Skeletal muscle satellite cell (primary cell): ENCODE measurements at regions not wholly inside any gene's neighbourhood (a gene's known extent, or its start where the extent isn't known, plus 50 kb on each side); places are given as distances from the start of the nearest gene placed in this dataset.

Source experiments
- H3K27me3 ChIP-seq: 2 replicates; pipeline ENCODE4 v1.7.0; 2013; ENCODE audit warnings: low read length; ENCODE audit not compliant: control insufficient read depth, insufficient read depth
- H3K36me3 ChIP-seq: 2 replicates; pipeline ENCODE4 v1.7.0; 2013; ENCODE audit warnings: mild to moderate bottlenecking, control low read depth, low read length; ENCODE audit not compliant: insufficient read depth
- H3K4me1 ChIP-seq: 2 replicates; pipeline ENCODE4 v1.7.0; 2013; ENCODE audit warnings: low read length; ENCODE audit not compliant: control insufficient read depth, insufficient read depth
- H3K4me2 ChIP-seq: 2 replicates; pipeline ENCODE4 v1.7.0; 2013; ENCODE audit warnings: mild to moderate bottlenecking, low read length
- H3K4me3 ChIP-seq: 2 replicates; pipeline ENCODE4 v1.7.0; 2013; ENCODE audit warnings: low read length
- H3K9ac ChIP-seq: 2 replicates; pipeline ENCODE4 v1.7.0; 2013; ENCODE audit warnings: mild to moderate bottlenecking, low read depth, low read length, moderate library complexity
- H3K9me3 ChIP-seq: replicated peaks from 2 replicates; pipeline ENCODE4 v1.7.0; 2013; ENCODE audit warnings: mild to moderate bottlenecking, control low read depth, low read length

- Histone ChIP-seq H3K9me3 (peaks cover 8% of the 10 kb centered on the region), H3K4me1 (no peaks in the 10 kb centered on the region), H3K9ac (no peak overlapping the region), H3K27me3 (no peaks in the 10 kb centered on the region), H3K36me3 (no peaks in the 10 kb centered on the region), H3K4me2 (no peak overlapping the region), H3K4me3 (no peak overlapping the region)
Observed at GRCh38 chr2:128501006-128501690, 182.5 kb upstream of the HS6ST1 start.

- Histone ChIP-seq H3K27me3 (no peaks in the 10 kb centered on the region), H3K9ac (no peak overlapping the region), H3K4me1 (no peaks in the 10 kb centered on the region)
Observed at GRCh38 chr2:128501700-128502099, 183.0 kb upstream of the HS6ST1 start.

DNA sequence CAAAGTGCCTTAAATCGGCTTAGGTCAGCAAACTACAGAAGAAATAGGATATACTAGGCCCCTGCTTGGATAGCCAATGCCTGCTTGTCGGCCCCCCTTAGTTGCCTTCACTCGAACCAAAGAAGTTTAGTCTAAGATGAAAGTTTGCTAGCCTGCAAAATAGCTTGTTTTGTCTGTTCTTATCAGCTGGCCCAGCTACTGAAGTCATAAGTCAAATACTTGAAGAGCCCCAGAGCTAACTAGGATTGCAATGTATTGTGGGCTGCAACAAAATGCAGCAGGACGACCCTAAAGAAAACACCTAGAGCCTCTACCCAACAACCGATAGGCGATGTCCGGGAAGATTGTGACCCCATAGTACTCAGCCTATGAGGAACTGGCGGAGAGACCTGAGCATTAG, 183.5 kb upstream of the HS6ST1 start:
- no peaks in the 10 kb centered on the region for H3K4me1 ChIP-seq
- no peaks in the 10 kb centered on the region for H3K27me3 ChIP-seq
- no peak overlapping the region for H3K4me3 ChIP-seq
- H3K36me3 ChIP-seq = no peaks in the 10 kb centered on the region
- H3K4me2 ChIP-seq = no peak overlapping the region
- no peak overlapping the region for H3K9ac ChIP-seq
- peaks cover 8% of the 10 kb centered on the region for H3K9me3 ChIP-seq

More at GRCh38 chr2:128501700-128502099, 183.0 kb upstream of the HS6ST1 start:
- no peaks in the 10 kb centered on the region for H3K36me3 ChIP-seq
- H3K9me3 ChIP-seq = peaks cover 8% of the 10 kb centered on the region
- no peak overlapping the region for H3K4me3 ChIP-seq
- no peak overlapping the region for H3K4me2 ChIP-seq

- Histone ChIP-seq H3K27me3 (no peaks in the 10 kb centered on the region), H3K4me1 (no peaks in the 10 kb centered on the region), H3K4me2 (no peak overlapping the region), H3K9me3 (peaks cover 8% of the 10 kb centered on the region), H3K36me3 (no peaks in the 10 kb centered on the region), H3K4me3 (no peak overlapping the region), H3K9ac (no peak overlapping the region)
Observed at GRCh38 chr2:128502638-128503246, 184.1 kb upstream of the HS6ST1 start.

DNA sequence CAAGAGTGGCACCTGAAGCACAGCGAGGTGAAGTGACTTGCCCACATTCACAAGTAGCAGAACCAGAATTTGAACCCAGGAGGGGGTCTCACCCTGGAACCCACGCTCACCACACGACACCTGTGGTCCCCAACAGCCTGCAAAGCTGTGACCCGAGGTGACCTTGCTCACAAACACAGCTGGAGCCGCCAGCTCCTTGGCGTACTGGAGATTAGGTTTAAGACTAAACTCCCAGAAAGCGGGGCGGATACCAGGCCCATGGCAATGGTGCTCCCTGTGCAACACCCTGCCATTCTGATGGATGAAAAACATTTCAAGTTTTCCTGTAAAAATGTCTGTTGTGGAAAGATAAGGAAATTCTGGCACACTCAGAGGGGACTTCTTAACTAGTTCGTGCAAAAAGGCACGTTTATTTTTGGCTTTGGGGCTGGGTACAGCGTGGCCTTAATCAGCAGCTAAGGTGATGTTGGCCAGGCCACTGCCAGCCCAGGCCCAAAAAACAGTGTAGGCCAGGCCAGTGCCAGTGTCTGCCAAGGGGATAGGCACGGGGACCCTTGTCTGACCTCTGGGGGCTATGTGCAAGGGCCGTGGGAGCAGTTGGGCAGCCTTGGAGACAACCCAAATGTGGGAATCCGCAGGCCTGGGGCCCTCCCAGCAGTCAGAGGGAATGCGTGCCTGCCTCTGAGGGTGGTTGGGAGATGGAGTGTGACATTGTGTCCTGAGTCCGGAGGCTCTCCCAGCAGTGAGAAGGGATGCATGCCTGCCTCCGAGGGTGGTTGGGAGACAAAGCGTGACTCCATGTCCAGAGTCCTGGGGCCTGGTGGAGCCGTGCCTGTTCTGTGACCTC, 185.0 kb upstream of the HS6ST1 start:
- Histone ChIP-seq H3K27me3 (no peaks in the 10 kb centered on the region), H3K9ac (no peak overlapping the region), H3K9me3 (peaks cover 3% of the 10 kb centered on the region), H3K36me3 (no peaks in the 10 kb centered on the region), H3K4me1 (no peaks in the 10 kb centered on the region), H3K4me2 (no peak overlapping the region), H3K4me3 (no peak overlapping the region)

GRCh38 chr2:128504246-128505149, 185.8 kb upstream of the HS6ST1 start:
- Histone ChIP-seq H3K4me1 (no peaks in the 10 kb centered on the region), H3K36me3 (no peaks in the 10 kb centered on the region), H3K27me3 (no peaks in the 10 kb centered on the region), H3K4me3 (no peak overlapping the region), H3K9ac (no peak overlapping the region), H3K9me3 (peaks cover 3% of the 10 kb centered on the region), H3K4me2 (no peak overlapping the region)

DNA sequence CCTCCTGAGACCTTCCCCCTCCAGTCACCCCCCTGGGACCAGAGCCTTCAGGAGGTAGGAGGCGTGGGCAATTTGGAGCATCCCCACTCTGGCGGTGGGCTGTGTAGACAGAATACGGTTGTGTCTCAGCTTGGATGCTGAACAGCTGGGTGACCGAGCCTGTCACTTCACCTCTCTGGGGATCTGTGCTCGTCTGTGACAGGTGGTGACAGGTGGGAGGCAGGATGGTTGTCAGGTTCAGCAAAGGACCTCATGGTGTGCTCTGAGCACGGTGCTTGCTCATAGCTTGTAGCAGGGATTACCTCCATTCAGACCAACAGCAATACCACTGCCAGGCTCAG, 186.5 kb upstream of the HS6ST1 start:
- Histone ChIP-seq H3K36me3 (no peaks in the 10 kb centered on the region), H3K4me2 (no peak overlapping the region), H3K27me3 (no peaks in the 10 kb centered on the region), H3K9ac (no peak overlapping the region), H3K4me3 (no peak overlapping the region), H3K4me1 (no peaks in the 10 kb centered on the region), H3K9me3 (peaks cover 3% of the 10 kb centered on the region)

DNA sequence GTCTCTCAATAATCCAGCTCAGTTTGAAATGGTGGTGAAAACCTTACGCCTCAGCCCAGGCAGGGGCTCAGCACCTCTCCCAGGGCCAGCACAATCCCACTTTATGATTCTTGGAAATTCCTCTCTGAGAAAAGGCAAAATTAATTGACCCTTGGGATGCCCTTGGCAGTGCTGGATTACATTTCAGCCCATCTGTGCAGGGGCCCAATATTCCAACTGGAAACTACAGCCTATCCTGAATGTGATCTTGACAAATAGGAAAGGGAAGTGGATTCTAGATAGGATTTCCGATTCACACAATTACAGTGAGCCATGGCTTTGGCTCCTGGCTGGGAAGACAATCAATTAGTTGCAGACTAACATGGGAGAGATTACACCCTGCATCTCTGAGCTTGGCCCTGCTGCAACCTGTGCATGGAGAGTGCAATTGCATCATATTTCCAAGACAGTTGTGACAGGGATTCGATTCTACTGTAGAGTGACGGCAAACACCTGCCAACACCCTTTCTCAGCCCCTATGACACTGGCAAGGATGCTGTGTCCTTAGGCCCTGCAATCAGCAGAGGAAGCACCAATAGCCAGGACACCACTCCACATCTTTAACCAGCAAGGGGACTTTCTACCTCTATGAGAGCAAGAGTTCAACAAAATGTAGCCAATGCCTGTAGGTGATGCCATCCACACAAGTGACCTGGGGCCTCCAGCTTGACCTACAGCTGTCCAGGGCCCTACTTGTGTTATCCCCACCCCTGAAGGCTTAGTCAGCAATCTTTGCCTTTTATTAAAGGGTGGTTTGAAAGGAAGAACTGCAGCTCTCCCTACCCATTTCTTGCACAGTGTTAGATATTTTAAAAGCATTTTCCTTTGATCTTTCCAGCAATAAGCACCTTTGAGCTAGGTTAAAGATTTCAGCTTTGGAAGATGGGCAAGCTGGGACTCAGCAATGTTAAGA, 187.2 kb upstream of the HS6ST1 start:
- no peaks in the 10 kb centered on the region for H3K4me1 ChIP-seq
- peaks cover 3% of the 10 kb centered on the region for H3K9me3 ChIP-seq
- H3K9ac ChIP-seq = no peak overlapping the region
- H3K4me3 ChIP-seq = no peak overlapping the region
- H3K36me3 ChIP-seq = no peaks in the 10 kb centered on the region
- H3K27me3 ChIP-seq = no peaks in the 10 kb centered on the region
- no peak overlapping the region for H3K4me2 ChIP-seq

DNA sequence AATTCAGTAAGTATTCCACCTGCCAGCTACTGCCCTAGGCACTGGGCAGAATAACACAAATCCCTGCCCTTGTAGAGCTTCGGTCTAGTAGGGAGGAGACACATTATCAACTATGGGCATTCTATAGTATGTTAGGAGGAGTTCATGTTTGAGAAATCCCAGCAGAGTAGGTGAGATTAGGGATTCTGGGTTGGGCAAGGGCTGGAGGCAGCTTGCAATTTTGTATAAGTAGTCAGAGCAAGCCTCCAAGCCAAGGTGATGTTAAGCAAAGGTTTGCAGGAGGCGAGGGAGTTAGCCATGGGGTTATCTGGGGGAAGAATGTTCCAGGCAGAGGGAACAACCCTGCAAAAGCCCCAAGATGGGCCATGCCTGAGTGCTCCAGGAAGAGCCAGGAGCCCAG, 187.9 kb upstream of the HS6ST1 start:
- Histone ChIP-seq H3K36me3 (no peaks in the 10 kb centered on the region), H3K4me1 (no peaks in the 10 kb centered on the region), H3K4me3 (no peak overlapping the region), H3K9ac (no peak overlapping the region), H3K9me3 (peaks cover 3% of the 10 kb centered on the region), H3K4me2 (no peak overlapping the region), H3K27me3 (no peaks in the 10 kb centered on the region)

- Histone ChIP-seq H3K4me3 (no peak overlapping the region), H3K27me3 (no peaks in the 10 kb centered on the region), H3K9ac (no peak overlapping the region), H3K4me2 (no peak overlapping the region), H3K4me1 (no peaks in the 10 kb centered on the region), H3K9me3 (no peaks in the 10 kb centered on the region), H3K36me3 (no peaks in the 10 kb centered on the region)
Observed at GRCh38 chr2:128510701-128511397, 192.2 kb upstream of the HS6ST1 start.
